Stimulated activated CD8-positive, alpha-beta memory T cell treated with anti-CD3 and anti-CD28 coated beads, Interleukin-7, amount 100 ng/mL, for 48 hours (primary cell): ENCODE measurements at regions not wholly inside any gene's neighbourhood (a gene's known extent, or its start where the extent isn't known, plus 50 kb on each side); places are given as distances from the start of the nearest gene placed in this dataset.

Experiments
- DNase-seq, 2 donors: peaks; one replicate each; pipeline ENCODE4 v3.0.0-alpha.2; 2020; ENCODE audit warnings: low read depth in 1 of 2; ENCODE audit errors: extremely low read depth in 1 of 2

- no peak for DNase-seq
Observed at GRCh38 chr20:11790046-11790445, 127.6 kb upstream of the BTBD3 start.

- DNase-seq, result no peak
Observed at GRCh38 chr20:11791316-11791715, 126.4 kb upstream of the BTBD3 start.

GRCh38 chr20:11791835-11792567, 125.7 kb upstream of the BTBD3 start:
- DNase-seq, result no peak

GRCh38 chr20:11792568-11792953, 125.1 kb upstream of the BTBD3 start:
- no peak for DNase-seq

GRCh38 chr20:11794525-11794924, 123.2 kb upstream of the BTBD3 start:
- no peak for DNase-seq

- no peak for DNase-seq
Observed at GRCh38 chr20:11795071-11795615, 122.5 kb upstream of the BTBD3 start.

- DNase-seq, result no peak
Observed at GRCh38 chr20:11796026-11796425, 121.7 kb upstream of the BTBD3 start.

- DNase-seq, result no peak
Observed at GRCh38 chr20:11797156-11797555, 120.5 kb upstream of the BTBD3 start.

- no peak for DNase-seq
Observed at GRCh38 chr20:11799281-11799684, 118.4 kb upstream of the BTBD3 start.

- DNase-seq, result no peak
Observed at GRCh38 chr20:11807054-11808048, 110.3 kb upstream of the BTBD3 start.

GRCh38 chr20:11808841-11809240, 108.9 kb upstream of the BTBD3 start:
- DNase-seq, result no peak

GRCh38 chr20:11810311-11811083, 107.2 kb upstream of the BTBD3 start:
- no peak for DNase-seq

GRCh38 chr20:11813106-11813890, 104.4 kb upstream of the BTBD3 start:
- DNase-seq, result no peak

GRCh38 chr20:11814267-11814666, 103.4 kb upstream of the BTBD3 start:
- DNase-seq, result no peak

- DNase-seq, result no peak
Observed at GRCh38 chr20:11820838-11821237, 96.9 kb upstream of the BTBD3 start.

- DNase-seq, result no peak
Observed at GRCh38 chr20:11822540-11822794, 95.2 kb upstream of the BTBD3 start.

- no peak for DNase-seq
Observed at GRCh38 chr20:11826334-11826733, 91.4 kb upstream of the BTBD3 start.

GRCh38 chr20:11832397-11832796, 85.3 kb upstream of the BTBD3 start:
- no peak for DNase-seq

GRCh38 chr20:11832851-11833250, 84.8 kb upstream of the BTBD3 start:
- DNase-seq, result no peak

GRCh38 chr20:11833825-11834224, 83.9 kb upstream of the BTBD3 start:
- DNase-seq, result no peak
